ENCODE measurements at regions not wholly inside any gene's neighbourhood (a gene's known extent, or its start where the extent isn't known, plus 50 kb on each side); places are given as distances from the start of the nearest gene placed in this dataset.

DNA sequence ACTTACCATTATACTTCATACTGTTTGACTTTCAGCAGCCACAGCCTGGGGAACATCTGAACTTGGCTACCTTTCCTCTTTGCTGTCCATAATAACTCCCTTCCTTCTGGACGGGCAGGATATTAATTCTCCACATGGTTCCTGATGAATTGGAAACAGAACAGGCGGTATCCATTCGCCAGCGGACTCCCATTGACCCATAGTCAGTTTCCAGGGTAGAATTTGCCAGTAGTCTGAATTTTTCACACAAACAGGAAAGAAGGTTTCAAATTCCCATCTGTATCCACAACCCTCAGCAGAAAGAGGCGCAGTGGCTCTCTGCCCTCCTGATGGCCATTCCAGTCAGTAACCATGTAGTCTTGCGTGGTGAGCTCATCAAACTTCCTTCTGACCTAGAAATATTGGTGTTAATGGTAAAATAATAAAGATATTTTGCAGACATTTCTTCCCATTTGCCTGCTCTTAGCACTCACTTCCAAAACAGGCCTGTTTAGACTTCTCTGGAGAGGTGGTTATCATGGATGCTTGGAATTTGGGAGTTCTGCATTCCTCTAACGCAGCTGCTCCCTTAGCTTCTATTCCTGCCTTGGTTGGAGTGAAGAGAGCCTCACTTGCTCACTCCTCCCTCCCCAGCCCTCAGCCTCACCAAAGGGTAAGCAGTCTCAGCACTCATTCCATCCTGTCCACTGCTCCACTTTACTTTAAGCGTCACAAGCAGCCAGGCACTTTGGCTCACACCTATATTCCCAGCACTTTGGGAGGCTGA, 75.0 kb upstream of the OXGR1 start:
- Mint-ChIP-seq H3K27ac (no peak overlapping the region), H3K9me3 (peaks cover 3% of the 10 kb centered on the region), H3K4me1 (no peaks in the 10 kb centered on the region), H3K36me3 (ENCODE audit: low read depth) (no peaks in the 10 kb centered on the region), H3K4me3 (no peak overlapping the region), H3K27me3 (peaks cover 4% of the 10 kb centered on the region)
- intact Hi-C loops (cut with micrococcal nuclease), result no loop called here
- TF ChIP-seq, protein P1, sequence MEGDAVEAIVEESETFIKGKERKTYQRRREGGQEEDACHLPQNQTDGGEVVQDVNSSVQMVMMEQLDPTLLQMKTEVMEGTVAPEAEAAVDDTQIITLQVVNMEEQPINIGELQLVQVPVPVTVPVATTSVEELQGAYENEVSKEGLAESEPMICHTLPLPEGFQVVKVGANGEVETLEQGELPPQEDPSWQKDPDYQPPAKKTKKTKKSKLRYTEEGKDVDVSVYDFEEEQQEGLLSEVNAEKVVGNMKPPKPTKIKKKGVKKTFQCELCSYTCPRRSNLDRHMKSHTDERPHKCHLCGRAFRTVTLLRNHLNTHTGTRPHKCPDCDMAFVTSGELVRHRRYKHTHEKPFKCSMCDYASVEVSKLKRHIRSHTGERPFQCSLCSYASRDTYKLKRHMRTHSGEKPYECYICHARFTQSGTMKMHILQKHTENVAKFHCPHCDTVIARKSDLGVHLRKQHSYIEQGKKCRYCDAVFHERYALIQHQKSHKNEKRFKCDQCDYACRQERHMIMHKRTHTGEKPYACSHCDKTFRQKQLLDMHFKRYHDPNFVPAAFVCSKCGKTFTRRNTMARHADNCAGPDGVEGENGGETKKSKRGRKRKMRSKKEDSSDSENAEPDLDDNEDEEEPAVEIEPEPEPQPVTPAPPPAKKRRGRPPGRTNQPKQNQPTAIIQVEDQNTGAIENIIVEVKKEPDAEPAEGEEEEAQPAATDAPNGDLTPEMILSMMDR (IDR thresholded peaks at IDR 0.05), result no peak
- ATAC-seq (ENCODE audit: low read depth) (no peak), DNase-seq (no peak)
- CTCF ChIA-PET, result no interaction called here
- POLR2A ChIA-PET, result no interaction called here

DNA sequence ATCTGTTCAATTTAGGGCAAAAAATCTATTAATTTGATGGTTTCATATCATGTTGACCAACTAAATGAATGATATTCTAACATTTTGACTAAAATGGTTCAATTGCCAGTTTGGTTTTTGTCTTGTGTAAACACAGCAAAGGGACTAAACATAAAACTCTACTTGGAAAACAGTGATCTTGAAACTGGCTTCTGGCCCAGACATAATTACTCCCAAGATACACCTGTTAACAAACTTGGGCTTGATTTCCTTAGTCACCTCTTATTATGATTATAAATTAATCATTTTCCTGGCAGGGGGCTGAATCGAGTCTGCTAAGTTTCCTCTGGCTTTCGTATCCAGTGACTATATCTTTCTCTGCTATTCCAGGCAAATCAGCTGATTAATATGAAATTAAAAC, 78.0 kb upstream of the OXGR1 start:
- peaks cover 12% of the 10 kb centered on the region for H3K9me3 Mint-ChIP-seq
- H3K4me1 Mint-ChIP-seq, result no peaks in the 10 kb centered on the region
- intact Hi-C loops (cut with micrococcal nuclease), result no loop called here
- TF ChIP-seq, protein P1 (IDR thresholded peaks at IDR 0.05), result no peak
- POLR2A ChIA-PET, result no interaction called here
- DNase-seq, result no peak
- no peaks in the 10 kb centered on the region for H3K36me3 Mint-ChIP-seq (ENCODE audit: low read depth)
- H3K4me3 Mint-ChIP-seq, result no peak overlapping the region
- H3K27me3 Mint-ChIP-seq, result peaks cover 8% of the 10 kb centered on the region
- CTCF ChIA-PET, result no interaction called here
- no peak overlapping the region for H3K27ac Mint-ChIP-seq
- ATAC-seq (ENCODE audit: low read depth), result no peak

DNA sequence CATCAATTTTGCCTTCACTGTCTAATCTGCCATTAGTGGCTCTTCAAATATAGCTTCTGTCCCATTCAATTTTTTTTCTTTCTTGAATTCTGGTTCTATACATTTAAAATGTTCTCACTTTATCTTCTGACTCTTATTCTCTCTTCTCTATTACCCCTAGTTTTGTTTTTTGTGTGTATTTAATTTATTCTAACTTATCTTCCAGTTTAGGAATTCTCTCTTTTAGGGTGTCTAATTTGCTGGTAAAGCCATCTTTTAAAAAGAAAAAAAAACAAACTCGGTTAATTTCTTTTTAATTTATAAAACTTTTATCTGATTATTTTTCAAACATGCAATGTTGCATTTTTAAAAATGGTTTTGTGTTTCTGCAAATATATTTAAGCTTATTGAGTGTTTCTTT, 80.3 kb upstream of the OXGR1 start:
- POLR2A ChIA-PET, result no interaction called here
- no peak overlapping the region for H3K4me3 Mint-ChIP-seq
- H3K27ac Mint-ChIP-seq, result no peak overlapping the region
- ATAC-seq (ENCODE audit: low read depth) (no peak), DNase-seq (no peak)
- TF ChIP-seq, protein P1 (IDR thresholded peaks at IDR 0.05), result no peak
- CTCF ChIA-PET, result no interaction called here
- peaks cover 12% of the 10 kb centered on the region for H3K9me3 Mint-ChIP-seq
- peaks cover 8% of the 10 kb centered on the region for H3K27me3 Mint-ChIP-seq
- H3K4me1 Mint-ChIP-seq, result no peaks in the 10 kb centered on the region
- H3K36me3 Mint-ChIP-seq (ENCODE audit: low read depth), result no peaks in the 10 kb centered on the region
- intact Hi-C loops (cut with micrococcal nuclease), result no loop called here

DNA sequence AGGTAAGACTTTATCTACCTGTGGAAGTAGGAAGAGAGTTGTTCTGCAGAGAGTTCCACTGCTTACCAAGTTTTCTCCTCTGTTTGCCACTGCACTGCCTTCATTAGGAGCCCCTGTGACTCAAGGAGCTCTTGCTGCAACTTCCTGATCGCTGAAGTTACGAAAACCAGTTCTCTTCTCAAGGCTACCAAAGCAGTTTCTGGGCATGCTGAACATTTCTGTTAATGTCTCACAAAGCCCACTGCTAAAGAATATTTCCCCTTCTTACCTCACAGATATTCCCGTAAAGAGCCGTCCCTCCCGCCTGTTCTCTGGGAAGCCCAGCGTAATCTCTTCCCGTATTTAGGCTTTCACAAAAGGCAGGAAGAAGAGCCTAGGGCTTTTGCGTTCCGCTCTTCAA, 82.6 kb upstream of the OXGR1 start:
- Mint-ChIP-seq H3K4me1 (no peaks in the 10 kb centered on the region), H3K27ac (no peak overlapping the region), H3K4me3 (no peak overlapping the region), H3K9me3 (peaks cover 12% of the 10 kb centered on the region), H3K36me3 (ENCODE audit: low read depth) (no peaks in the 10 kb centered on the region), H3K27me3 (peaks cover 4% of the 10 kb centered on the region)
- POLR2A ChIA-PET, result no interaction called here
- ATAC-seq (ENCODE audit: low read depth) (no peak), DNase-seq (no peak)
- CTCF ChIA-PET, result no interaction called here
- TF ChIP-seq, protein P1 (IDR thresholded peaks at IDR 0.05), result no peak
- intact Hi-C loops (cut with micrococcal nuclease), result no loop called here

DNA sequence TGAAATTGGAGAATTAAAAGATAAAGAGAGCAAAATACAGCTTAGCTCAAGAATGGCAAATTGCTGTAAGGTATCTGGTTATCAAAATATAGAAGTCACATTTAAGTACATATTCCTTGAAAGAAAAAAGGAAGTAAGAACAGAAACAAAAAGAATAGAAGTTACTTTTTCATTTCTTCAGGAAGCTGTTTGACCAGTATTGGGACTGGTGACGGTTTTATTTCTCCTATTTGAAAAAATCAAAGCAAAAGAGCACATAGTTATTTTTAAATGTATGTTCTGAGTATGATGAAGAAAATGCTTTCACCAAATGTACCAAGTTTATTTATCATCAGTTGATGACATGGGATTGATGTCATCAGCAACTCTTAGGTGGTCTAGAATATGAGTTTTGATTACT, 83.1 kb upstream of the OXGR1 start:
- Mint-ChIP-seq H3K36me3 (ENCODE audit: low read depth) (no peaks in the 10 kb centered on the region), H3K9me3 (peaks cover 12% of the 10 kb centered on the region), H3K4me1 (no peaks in the 10 kb centered on the region), H3K27me3 (peaks cover 4% of the 10 kb centered on the region), H3K4me3 (no peak overlapping the region), H3K27ac (no peak overlapping the region)
- ATAC-seq (ENCODE audit: low read depth) (no peak), DNase-seq (no peak)
- TF ChIP-seq, protein P1 (IDR thresholded peaks at IDR 0.05), result no peak
- ChIA-PET CTCF (no interaction called here), POLR2A (no interaction called here)
- intact Hi-C loops (cut with micrococcal nuclease), result no loop called here

Data from activated B cell treated with CpG ODN at 0.5 μM for 24 hours (primary cell).